GM19372 (cell line): ENCODE measurements at regions not wholly inside any gene's neighbourhood (a gene's known extent, or its start where the extent isn't known, plus 50 kb on each side); places are given as distances from the start of the nearest gene placed in this dataset.

ENCODE experiments used
- ATAC-seq: cut with Tn5 transposase; IDR thresholded peaks from one replicate; pipeline ENCODE4 v1.9.1; 2021; ENCODE audit warnings: mild to moderate bottlenecking, low read depth, moderate library complexity; ENCODE audit not compliant: unreplicated experiment

DNA sequence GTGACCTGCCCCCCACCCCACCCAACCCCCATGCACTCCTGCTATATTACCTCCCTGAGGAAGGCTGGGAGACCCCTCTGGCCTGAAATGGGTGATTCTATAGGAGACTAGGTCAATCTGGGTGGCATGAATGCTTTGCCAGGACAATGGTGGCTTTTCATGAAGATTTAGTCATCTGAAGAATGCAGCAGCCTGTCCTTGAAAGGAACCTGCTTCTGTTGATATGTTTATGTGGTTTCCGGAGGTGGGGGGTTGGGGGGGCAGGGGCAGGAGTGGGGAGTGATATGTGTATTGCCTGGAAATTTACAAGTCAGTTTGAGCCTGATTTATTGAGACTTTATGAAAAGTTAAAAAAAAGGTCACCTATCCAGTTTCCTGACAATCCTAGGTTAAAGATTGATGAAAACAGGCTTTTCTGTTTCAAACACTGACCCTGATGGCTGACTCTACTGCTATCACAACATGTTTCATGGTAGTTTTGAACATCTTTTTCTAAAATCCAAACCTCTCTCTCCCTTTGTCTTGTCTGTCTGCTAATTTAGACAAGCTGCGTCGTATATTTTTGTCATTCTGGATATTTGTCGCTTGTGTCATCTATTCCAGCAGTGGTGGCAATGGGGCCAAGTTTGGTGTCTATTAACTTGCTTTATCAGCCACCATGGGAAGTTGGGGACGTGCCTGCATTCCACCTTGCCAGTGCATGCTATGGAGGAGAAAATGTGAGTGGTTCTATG is 153.7 kb upstream of the EGFLAM start:
- no peak for ATAC-seq

DNA sequence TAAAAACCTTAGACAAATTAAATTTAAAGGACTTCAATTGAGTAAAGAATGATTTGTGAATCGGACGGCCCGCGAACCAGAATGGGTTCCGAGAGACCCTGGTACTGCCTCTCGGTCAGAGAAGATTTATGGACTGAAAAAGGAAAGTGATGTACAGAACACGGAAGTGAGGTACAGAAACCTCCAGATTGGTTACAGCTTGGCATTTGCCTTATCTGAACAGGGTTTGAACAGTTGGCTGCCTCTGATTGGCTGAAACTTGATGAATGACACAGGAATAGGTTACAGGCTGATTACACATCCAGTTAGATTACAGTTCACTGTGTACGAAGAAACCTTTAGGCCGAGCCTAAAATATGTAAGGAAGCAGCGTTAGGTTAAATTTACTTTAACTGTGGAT is 156.5 kb upstream of the EGFLAM start:
- ATAC-seq: no peak

DNA sequence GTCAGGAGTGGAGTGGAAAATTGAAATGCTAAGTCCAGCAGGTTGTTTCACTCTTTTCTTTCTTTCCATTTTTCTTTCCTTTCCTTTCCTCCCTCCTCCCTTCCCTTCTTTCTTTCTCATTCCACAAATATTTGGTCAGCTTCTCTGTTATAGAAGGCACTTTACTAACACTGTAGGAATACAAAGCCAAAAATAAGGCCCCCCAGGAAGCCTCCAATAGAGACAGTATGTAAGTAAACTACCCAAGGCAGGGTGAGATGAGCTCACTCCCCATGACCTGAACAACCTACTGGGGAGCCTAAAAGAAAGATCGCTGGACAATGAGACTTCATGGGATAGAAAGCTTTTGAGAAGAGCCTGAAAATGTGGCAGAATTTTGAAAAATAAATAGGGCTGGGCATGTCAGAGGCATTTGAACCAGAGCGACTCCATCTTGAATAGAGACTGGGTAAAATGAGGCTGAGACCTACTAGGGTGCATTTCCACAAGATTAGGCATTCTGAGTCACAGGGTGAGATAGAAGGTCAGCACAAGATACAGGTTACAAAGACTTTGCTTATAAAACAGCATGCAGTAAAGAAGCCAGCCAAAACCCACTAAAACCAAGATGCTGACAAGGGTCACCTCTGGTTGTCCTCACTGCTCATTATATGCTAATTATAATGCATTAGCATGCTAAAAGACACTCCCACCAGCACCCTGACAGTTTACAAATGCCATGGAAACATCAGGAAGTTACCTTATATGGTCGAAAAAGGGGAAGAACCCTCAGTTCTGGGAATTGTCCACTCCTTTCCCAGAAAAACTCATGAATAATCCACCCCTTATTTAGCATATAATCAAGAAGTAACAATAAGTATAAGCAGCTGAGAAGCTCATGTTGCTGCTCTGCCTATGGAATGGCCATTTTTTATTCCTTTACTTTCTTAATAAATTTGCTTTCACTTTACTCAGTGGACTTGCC is 158.9 kb upstream of the EGFLAM start:
- no peak for ATAC-seq

DNA sequence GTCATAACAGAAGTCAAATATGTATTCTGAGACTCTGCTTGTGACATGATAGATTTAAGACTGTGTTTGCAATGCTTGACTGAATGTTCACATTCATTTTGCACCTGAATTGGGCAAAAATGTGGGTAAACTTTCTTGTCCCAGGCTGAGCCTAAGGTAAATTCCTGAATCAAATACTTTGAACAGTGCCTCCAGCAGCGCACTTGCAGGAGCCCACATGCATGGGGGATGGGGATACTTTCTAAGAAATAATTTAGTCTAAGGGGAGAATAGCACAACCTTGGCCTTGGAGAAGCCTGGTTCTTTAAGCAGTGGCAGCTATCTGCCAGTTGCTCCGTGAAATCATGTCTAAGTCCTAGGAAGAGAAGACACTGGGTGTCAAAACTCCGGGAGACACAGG is 163.5 kb upstream of the EGFLAM start:
- no peak for ATAC-seq

DNA sequence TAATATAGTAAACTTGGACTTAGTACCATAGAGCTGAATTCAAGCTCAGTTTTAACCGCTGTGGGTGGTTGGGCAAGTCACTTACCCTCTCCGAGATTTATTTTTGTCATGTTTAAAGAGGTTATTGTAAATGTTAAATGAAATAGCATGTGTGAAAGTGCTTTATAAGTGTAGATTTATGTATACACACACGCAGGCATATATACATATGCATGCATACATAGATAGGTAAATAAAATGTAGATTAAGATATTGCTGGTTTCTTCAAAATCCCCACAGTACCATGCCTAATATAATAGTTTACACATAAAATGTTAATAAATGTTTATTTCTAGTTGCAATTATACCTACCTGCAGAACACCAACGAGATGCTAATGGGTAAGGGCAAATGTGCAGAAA is 164.5 kb upstream of the EGFLAM start:
- no peak for ATAC-seq

DNA sequence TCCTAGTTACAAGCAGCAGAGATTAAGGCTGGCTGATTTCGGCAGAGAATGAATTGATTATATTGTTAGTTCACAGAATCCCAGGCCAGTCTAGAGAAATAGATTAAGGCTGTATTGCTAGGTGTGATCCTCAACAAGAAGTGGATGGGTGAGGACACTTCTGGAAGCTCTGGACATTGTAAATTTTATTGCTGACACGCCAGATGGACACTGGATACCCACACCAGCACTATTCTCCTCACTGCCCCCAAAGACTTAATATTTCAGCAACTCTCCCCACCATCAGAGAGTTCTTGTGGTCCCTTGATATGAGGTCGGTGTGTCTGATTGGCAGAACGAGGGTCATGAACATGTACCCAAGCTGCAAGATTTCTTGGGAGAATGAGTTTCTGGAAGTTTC is 171.6 kb upstream of the EGFLAM start:
- no peak for ATAC-seq

DNA sequence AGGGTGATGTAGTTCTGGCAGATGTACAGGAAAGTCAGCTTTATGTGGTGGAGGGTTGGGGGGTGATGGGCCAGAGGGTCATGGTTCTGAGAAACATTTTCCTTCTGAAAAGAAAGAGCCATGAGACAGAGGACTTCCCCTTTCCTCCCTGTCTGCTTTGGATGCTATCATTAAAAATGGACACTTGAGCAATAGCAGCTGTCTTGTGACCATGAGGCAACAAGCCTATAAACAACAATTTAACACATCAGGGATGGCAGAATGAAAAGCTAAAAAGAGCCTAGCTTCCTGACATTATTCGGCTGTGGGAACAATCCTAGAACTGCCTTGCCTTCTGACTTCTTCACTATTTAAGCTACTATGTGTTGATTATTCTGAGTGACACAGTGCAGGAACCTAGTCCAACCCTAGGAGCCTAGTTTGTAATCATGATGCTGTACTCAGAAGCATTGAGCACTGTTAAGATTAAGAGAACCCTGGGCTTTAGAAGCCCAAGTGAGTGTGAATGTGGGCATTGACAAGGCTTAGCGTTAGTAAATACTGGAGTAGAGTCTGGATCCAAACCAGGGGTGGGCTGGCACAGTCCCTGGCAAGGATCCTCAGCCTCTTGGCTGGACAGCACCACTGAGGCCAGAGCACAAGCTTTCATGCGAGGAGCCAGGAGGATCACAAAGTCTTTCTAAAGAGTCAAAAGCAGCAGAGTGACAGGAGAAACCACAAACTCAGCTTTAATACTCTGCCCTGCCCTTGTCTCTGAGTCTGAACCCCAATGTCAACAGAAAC is 178.5 kb upstream of the EGFLAM start:
- ATAC-seq: no peak

DNA sequence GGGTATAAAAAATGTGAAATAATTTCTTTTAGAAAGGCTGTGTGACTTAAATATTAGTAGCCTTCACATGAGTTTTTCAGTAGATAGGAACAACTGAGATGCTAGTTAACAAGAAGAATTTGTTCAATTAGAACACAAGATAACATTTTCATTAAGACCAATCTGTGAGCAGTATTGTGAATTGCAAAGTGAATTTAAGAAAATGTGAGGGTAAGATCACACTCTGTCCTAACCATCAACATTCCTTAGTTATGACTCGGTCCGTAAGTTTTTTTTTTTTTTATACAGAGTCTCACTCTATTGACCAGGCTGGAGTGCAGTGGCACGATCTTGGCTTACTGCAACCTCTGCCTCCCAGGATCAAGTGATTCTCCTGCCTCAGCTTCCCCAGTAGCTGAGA is 180.2 kb upstream of the EGFLAM start:
- ATAC-seq: no peak

DNA sequence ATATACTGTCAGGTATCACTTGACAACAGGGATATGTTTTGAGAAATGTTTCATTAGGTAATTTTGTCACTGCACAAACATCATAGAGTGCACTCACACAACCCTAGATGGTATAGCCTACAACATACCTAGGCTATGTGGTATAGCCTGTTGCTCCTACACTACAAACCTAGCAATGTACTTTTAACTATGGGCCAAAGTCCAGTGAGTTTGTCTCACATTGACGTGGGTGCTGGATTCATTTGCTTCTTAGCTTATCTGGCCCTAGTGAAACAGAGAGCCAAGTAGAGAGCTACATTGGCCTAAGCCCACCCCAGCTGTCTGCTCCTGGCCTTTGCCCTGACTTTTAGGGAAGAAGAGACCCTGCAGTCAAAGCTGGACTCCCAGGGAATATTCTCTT is 180.7 kb upstream of the EGFLAM start:
- no peak for ATAC-seq

DNA sequence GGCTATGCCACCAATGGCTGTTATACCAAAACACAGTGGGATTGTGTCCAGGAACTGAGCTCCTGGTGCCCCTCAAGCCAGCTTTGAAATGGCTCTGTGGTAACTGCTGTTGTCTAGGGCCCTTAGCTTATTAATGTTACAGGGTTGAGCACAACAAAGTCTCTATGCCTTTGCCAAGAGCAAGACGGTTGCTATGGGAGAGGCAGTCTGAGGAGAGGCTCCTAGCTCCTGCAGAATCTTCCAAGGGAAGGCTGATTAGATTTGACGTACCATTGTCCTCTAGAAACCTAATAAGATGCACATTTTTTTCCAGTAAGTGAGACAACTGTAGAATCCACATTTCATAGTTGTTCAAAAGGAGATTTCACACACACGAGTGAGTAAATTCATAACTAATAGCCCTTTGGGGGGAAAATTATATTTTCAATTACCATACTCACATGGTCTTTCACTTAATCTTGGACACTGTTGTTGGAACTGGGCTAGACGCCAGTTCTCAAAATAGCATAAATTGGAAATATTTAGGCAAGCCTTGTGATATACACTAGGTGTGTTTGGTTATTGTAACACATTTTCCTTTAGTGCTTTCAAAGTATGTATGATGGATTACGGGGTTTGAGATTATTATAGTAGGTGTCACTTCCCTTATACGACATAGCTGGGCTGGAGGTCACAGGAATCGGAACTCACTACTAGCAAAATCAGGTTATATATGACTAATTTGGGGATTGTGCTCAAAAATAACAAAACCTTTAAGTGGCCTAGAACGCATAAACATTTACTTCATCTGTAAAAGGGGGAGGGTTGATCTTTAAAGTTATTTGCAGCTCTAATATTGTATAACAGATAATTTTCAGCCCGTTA is 186.3 kb upstream of the EGFLAM start:
- no peak for ATAC-seq

DNA sequence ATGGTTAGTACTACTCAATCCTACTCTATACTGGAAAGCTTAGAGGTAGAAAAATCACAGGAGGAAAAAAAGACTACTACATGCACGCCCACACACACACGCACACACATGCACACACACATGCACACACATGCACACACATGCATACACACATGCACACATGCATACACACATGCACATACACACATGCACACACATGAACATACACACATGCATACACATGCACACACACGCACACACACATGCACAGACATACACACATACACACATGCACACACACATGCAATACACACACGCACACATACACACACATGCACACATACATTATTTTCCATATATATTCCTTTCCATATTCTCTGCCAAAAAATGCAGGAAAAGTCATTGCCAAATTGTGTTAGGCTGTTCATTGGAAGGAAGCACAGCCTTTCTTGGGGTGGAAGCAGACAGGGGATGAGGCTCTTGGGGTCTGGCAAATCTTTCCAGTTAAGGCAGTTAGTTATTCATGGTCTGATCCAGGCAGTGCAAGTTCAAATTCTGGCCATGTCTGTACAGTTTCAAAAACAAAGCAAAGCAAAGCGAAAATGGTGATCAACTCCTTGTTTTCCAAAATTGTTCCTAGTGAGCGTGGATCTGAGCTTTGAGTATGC is 187.9 kb upstream of the EGFLAM start:
- ATAC-seq: no peak

DNA sequence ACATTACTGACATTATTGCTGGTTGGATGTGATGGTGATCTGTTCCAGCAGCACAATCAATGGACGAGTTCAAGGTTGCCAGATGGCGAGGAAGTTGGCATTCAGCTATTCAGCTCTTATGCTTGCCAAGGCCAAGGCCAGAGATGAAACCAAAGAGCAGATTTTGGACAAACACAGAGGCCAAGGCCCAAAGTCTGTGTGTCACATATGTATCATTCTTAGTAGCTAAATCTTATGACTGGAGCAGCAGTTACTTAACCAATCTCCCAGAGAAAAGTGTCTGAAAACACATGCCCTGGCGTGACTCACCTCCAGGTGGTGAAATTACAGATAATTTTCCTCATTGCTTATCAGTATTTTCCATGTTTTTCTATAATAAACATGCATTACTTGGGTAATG is 189.0 kb upstream of the EGFLAM start:
- ATAC-seq: no peak

DNA sequence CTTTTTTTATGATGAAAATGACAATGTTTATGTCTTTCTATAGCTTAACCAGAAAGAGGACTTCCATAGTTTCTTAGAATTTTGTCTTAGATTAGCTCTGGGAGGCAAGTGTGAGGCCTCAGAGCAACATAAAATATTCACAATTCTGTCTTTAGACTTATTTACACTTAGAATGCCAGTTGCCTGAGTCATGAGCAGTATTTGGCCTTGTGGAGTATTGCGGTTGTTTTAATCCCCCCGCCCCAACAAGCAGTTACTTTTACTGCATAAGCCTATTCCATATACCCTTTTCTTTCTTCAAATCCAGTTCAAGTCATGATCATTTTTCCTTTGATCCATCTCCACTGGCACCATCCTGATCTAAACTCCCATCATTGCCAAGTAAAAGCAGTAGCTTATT is 198.0 kb upstream of the EGFLAM start:
- ATAC-seq: no peak

DNA sequence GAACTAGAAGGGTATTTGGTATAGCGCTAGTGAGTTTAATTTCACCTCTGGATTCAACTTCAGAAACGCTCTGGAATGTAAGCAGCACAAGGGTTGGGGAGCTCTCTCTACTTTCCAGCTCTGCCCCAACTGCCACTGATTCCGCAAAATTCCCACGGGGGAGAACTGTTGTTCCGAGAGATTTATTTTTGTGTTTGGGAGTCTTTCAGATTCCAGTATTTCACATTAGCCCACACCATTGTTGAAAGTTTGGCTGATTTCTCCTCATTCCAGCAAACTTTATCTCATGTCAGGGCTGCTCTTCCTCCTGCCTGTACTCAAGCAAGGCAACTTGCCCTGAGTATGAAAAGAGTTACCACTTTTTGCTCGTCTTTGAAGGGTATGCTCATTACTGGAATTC is 198.5 kb upstream of the EGFLAM start:
- no peak for ATAC-seq

DNA sequence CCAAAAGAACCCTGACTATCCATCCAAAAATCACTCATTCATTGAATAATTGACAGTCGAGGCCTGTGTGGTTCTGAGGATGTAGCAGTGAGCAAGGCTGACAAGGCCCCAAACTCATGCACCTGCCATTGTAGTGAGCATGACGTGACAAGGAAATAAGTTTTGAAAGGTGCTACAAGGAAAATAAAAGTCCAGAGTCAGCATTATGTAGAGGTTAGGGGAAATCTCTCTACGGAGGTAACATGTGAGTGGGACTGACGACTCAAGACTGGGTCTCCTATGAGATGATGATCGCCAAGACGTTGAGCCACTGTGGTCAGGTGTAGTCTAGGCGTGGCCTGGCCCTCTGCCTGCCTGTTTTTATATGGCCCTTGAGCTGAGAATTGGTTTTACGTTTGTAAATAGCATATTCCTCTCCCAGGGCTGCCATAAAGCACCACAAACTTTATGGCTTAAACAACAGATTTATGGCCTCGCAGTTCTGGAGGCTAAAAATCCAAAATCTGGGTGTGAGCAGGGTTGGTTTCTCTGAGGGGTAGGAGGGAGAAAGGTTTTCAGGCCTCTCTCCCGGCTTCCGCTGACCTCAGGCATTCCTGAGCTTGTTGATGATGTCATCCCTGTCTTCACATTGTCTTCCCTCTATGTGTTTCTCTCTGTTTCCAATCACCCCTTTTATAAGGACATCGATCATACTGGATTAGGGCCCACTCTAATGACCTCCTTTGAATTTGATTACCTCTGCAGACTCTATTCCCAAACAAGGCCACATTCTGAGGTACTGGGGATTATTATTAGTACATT is 206.4 kb upstream of the EGFLAM start:
- no peak for ATAC-seq

DNA sequence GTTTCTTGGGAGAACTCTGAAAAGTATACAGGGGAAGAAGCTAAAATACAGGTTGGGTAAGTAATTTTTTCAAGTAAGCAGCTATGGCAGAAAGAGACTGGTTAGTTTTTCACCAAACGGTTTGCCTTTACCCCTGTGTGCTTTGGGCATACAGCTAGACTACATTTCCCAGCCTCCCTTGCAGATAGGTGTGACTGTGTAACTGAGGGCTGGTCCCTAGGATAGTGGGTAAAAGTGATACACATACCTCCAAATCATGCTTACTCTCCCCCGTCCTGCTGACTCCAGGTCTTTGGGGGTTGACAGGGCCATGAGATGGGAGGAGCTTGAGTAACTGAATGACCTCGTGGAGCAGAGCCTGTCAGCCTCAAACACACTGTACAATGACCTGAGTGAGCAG is 208.6 kb upstream of the GDNF start:
- ATAC-seq: no peak

DNA sequence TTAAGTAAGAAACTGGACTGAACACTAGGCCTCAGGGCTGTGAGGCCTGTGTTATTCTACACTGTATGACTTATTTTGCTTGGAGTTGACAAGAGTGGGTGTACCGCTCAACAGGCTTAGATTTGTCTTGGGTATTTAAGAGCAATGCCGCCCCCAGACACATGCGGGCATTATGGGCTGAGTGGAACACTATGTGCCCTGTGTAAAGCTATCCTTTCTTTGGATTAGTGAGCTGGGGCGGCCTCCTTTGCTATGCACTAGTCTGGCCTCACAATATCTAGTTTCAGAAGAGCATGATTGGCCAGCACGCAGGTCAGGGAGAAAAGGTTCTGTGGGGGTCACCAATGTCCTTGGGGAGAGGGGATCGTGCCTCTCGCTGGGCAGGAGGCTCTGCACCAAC is 206.3 kb upstream of the GDNF start:
- ATAC-seq: no peak

DNA sequence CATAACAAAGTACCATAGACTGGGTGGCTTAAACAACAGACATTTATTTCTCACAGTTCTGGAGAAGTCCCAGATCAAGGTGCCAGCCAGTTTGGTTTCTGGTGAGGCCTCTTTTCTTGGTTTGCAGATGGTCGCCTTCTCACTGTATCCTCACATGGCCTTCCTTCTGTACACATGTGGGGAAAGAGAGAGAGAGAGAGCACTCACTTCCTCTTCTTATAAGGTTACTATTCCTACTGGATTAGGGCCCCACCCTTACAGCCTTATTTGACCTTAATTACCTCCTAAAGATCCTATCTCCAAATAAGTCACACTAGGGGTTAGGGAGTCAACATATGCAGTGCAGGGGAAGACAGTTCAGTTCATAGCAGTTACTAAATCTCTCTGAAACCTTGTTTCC is 205.6 kb upstream of the GDNF start:
- no peak for ATAC-seq

DNA sequence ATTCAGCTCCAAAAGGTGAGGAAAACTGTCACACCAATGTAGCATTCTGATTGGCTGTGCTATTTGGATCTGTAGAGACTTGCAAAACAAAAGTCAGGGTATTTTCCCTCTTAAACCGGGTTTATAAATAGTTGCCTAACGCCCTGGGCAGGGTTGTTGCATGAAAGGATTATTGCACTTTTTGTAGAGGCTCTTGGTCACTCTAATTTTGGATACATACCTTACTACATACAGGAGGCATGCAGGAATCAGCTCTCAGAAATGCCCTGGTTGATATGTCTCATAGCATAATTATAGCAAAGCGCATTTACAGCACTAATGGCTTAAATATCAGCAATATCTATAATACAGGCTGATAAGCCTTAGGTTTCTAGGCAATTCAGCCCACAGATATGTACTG is 200.0 kb upstream of the GDNF start:
- no peak for ATAC-seq
